Neural progenitor cell (in vitro differentiated cells): ENCODE measurements at regions not wholly inside any gene's neighbourhood (a gene's known extent, or its start where the extent isn't known, plus 50 kb on each side); places are given as distances from the start of the nearest gene placed in this dataset.
A peak's percentile ranks its signal among the peaks of the same experiment; 100 is the strongest.

Experiments
- DNase-seq: peaks from one replicate; pipeline ENCODE4 v3.0.0-alpha.2; 2016; ENCODE audit warnings: low spot score
- H2AFZ ChIP-seq: fragments of 200-600 bp; sonication (generic); replicated peaks from 2 replicates; pipeline ENCODE4 v1.6.1; 2016; ENCODE audit warnings: antibody characterized with exemption
- H3F3A ChIP-seq: fragments of 200-600 bp; sonication (generic); 2 replicates; pipeline ENCODE4 v1.6.1; 2016; ENCODE audit warnings: antibody characterized with exemption, low read depth
- H3K27ac ChIP-seq: fragments of 200-600 bp; sonication (generic); 2 replicates; pipeline ENCODE4 v1.5.1; 2016; ENCODE audit warnings: mild to moderate bottlenecking
- H3K27me3 ChIP-seq: fragments of 200-600 bp; sonication (generic); 2 replicates; pipeline ENCODE4 v1.6.1; 2016; ENCODE audit warnings: mild to moderate bottlenecking, moderate library complexity
- H3K36me3 ChIP-seq: fragments of 200-600 bp; sonication (generic); 2 replicates; pipeline ENCODE4 v1.5.1; 2016
- H3K4me1 ChIP-seq: fragments of 200-600 bp; sonication (generic); 2 replicates; pipeline ENCODE4 v1.6.1; 2016; ENCODE audit warnings: mixed run types
- H3K4me2 ChIP-seq: fragments of 200-600 bp; sonication (generic); 2 replicates; pipeline ENCODE4 v1.6.1; 2016
- H3K4me3 ChIP-seq: fragments of 200-600 bp; sonication (generic); 2 replicates; pipeline ENCODE4 v1.5.1; 2016
- H3K79me2 ChIP-seq: fragments of 200-600 bp; sonication (generic); 2 replicates; pipeline ENCODE4 v1.6.1; 2016; ENCODE audit warnings: low read depth
- H3K9ac ChIP-seq: fragments of 200-600 bp; sonication (generic); 2 replicates; pipeline ENCODE4 v1.6.1; 2016
- H3K9me3 ChIP-seq: fragments of 200-600 bp; sonication (generic); 2 replicates; pipeline ENCODE4 v1.5.1; 2016; ENCODE audit warnings: low read depth
- H4K20me1 ChIP-seq: fragments of 200-600 bp; sonication (generic); 2 replicates; pipeline ENCODE4 v1.6.1; 2016; ENCODE audit warnings: low read depth
- H3K27ac Mint-ChIP-seq: 3 replicates; pipeline ENCODE4 v1.8.0; 2021; ENCODE audit warnings: mixed read lengths
- H3K27me3 Mint-ChIP-seq: 2 replicates; pipeline ENCODE4 v1.8.0; 2022; ENCODE audit warnings: low read depth, mild to moderate bottlenecking, inconsistent platforms, moderate library complexity, mixed read lengths; ENCODE audit not compliant: insufficient read depth
- H3K36me3 Mint-ChIP-seq: 3 replicates; pipeline ENCODE4 v1.8.0; 2021; ENCODE audit warnings: mixed read lengths
- H3K4me1 Mint-ChIP-seq: 3 replicates; pipeline ENCODE4 v1.8.0; 2021; ENCODE audit warnings: mixed read lengths
- H3K4me3 Mint-ChIP-seq: 3 replicates; pipeline ENCODE4 v1.8.0; 2021; ENCODE audit warnings: mild to moderate bottlenecking, moderate library complexity, mixed read lengths
- H3K9me3 Mint-ChIP-seq: 3 replicates; pipeline ENCODE4 v1.8.0; 2020; ENCODE audit warnings: mixed read lengths
- CTCF ChIP-seq: fragments of 200-600 bp; sonication (generic); IDR thresholded peaks from 2 replicates; pipeline ENCODE4 v1.5.1; 2017; ENCODE audit warnings: antibody characterized with exemption, mild to moderate bottlenecking
- EZH2 ChIP-seq: fragments of 200-600 bp; sonication (generic); IDR thresholded peaks from 2 replicates; pipeline ENCODE4 v1.6.1; 2017; ENCODE audit warnings: antibody characterized with exemption, mild to moderate bottlenecking, moderate library complexity
- EZH2phosphoT487 ChIP-seq: fragments of 200-600 bp; sonication (generic); IDR thresholded peaks from 2 replicates; pipeline ENCODE4 v1.6.1; 2017; ENCODE audit warnings: antibody characterized with exemption

GRCh38 chr2:234251326-234252271 lies 201.1 kb downstream of the SPP2 start:
- H3K27ac ChIP-seq = no peak overlapping the region
- no peak for DNase-seq
- Mint-ChIP-seq H3K4me3 (no peak overlapping the region), H3K27me3 (peaks cover 11% of the 10 kb centered on the region), H3K27ac (peak overlapping the region; percentile 82), H3K4me1 (peaks cover 27% of the 10 kb centered on the region), H3K36me3 (peaks cover 2% of the 10 kb centered on the region), H3K9me3 (peaks cover 19% of the 10 kb centered on the region)
- no peak overlapping the region for H3K4me3 ChIP-seq
- H3K27me3 ChIP-seq = no peaks in the 10 kb centered on the region
- no peaks in the 10 kb centered on the region for H4K20me1 ChIP-seq
- no peaks in the 10 kb centered on the region for H3F3A ChIP-seq
- H3K4me1 ChIP-seq = no peaks in the 10 kb centered on the region
- no peak overlapping the region for H2AFZ ChIP-seq
- H3K9me3 ChIP-seq = no peaks in the 10 kb centered on the region
- H3K9ac ChIP-seq = no peak overlapping the region
- no peak for TF ChIP-seq CTCF
- TF ChIP-seq EZH2phosphoT487 = no peak
- no peak for TF ChIP-seq EZH2
- no peak overlapping the region for H3K4me2 ChIP-seq
- no peaks in the 10 kb centered on the region for H3K36me3 ChIP-seq
- H3K79me2 ChIP-seq = no peaks in the 10 kb centered on the region

- Mint-ChIP-seq H3K27ac (no peak overlapping the region), H3K4me3 (no peak overlapping the region), H3K4me1 (peaks cover 30% of the 10 kb centered on the region), H3K36me3 (peaks cover 2% of the 10 kb centered on the region), H3K9me3 (peaks cover 19% of the 10 kb centered on the region), H3K27me3 (peaks cover 11% of the 10 kb centered on the region)
- no peak overlapping the region for H2AFZ ChIP-seq
- no peaks in the 10 kb centered on the region for H3K27me3 ChIP-seq
- no peaks in the 10 kb centered on the region for H3F3A ChIP-seq
- no peak overlapping the region for H3K4me2 ChIP-seq
- no peaks in the 10 kb centered on the region for H4K20me1 ChIP-seq
- no peaks in the 10 kb centered on the region for H3K9me3 ChIP-seq
- no peak for DNase-seq
- no peak for TF ChIP-seq EZH2
- no peaks in the 10 kb centered on the region for H3K79me2 ChIP-seq
- H3K9ac ChIP-seq = no peak overlapping the region
- no peak overlapping the region for H3K27ac ChIP-seq
- H3K4me3 ChIP-seq = no peak overlapping the region
- H3K4me1 ChIP-seq = peaks cover 2% of the 10 kb centered on the region
- H3K36me3 ChIP-seq = no peaks in the 10 kb centered on the region
Measured at GRCh38 chr2:234250926-234251325, 200.4 kb downstream of the SPP2 start.

DNA sequence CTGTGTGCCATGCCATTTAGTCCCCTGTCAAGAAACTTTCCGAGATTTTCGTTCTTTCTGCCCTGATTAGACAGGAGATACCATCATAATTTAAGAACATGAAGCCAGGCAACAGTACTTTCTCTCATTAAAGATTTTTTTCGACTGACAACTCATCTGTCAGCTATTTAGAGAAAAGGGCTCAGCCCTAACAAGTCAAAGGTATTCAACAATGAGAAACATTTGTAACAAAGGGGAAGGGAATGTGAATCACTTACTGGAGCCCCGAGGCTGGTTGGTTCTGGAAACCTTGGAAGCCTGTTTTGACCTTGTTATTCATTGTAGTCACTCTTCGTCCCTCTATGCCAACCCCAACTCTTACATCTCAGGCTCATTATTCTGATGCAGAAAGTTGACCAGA lies 199.4 kb downstream of the SPP2 start:
- H4K20me1 ChIP-seq = no peaks in the 10 kb centered on the region
- peaks cover 38% of the 10 kb centered on the region for H3K4me1 Mint-ChIP-seq
- H3K27ac Mint-ChIP-seq = no peak overlapping the region
- H3K4me3 Mint-ChIP-seq = no peak overlapping the region
- H3K36me3 Mint-ChIP-seq = peaks cover 2% of the 10 kb centered on the region
- H3K36me3 ChIP-seq = no peaks in the 10 kb centered on the region
- no peak overlapping the region for H3K4me2 ChIP-seq
- TF ChIP-seq EZH2phosphoT487 = no peak
- TF ChIP-seq CTCF = no peak
- no peak for TF ChIP-seq EZH2
- H2AFZ ChIP-seq = no peak overlapping the region
- no peak overlapping the region for H3K9ac ChIP-seq
- peaks cover 19% of the 10 kb centered on the region for H3K9me3 Mint-ChIP-seq
- no peaks in the 10 kb centered on the region for H3K27me3 ChIP-seq
- no peaks in the 10 kb centered on the region for H3K9me3 ChIP-seq
- no peak overlapping the region for H3K27ac ChIP-seq
- no peak overlapping the region for H3K4me3 ChIP-seq
- H3K27me3 Mint-ChIP-seq = peaks cover 11% of the 10 kb centered on the region
- H3F3A ChIP-seq = no peaks in the 10 kb centered on the region
- peaks cover 7% of the 10 kb centered on the region for H3K4me1 ChIP-seq
- no peaks in the 10 kb centered on the region for H3K79me2 ChIP-seq
- DNase-seq = peak; percentile 11
